ENCODE measurements at regions not wholly inside any gene's neighbourhood (a gene's known extent, or its start where the extent isn't known, plus 50 kb on each side); places are given as distances from the start of the nearest gene placed in this dataset.
A peak's percentile ranks its signal among the peaks of the same experiment; 100 is the strongest.
"Not testable (repeated sequence)": the region's sequence is repeated elsewhere in the genome, so short reads cannot be mapped to it uniquely, and the experiment has no call there.

- TF ChIP-seq BACH1 (tag; IDR thresholded peaks at IDR 0.05) (no peak), L3MBTL2 (IDR thresholded peaks at IDR 0.05) (no peak)
Observed at GRCh38 chr1:223023863-223024262, 119.2 kb downstream of the TLR5 start (continued).

GRCh38 chr1:223024486-223024885 lies 118.6 kb downstream of the TLR5 start:
- H3K4me3 ChIP-seq; H2AFZ ChIP-seq (ENCODE audit: low read depth, low read length); H3K27ac ChIP-seq (ENCODE audit: extremely low read depth, low read depth, low read length); H3K9me1 ChIP-seq (ENCODE audit: control insufficient read depth, insufficient read depth, low read length); in situ Hi-C loops (cut with MboI); H3K4me2 ChIP-seq (ENCODE audit: insufficient read depth, low read length); H4K20me1 ChIP-seq (replicated peaks; ENCODE audit: control insufficient read depth, insufficient read depth, low read length); intact Hi-C loops (cut with micrococcal nuclease); H3K36me3 ChIP-seq (ENCODE audit: control insufficient read depth, insufficient read depth, low read length); H3K4me1 ChIP-seq (replicated peaks in 1 of 2; ENCODE audit: control insufficient read depth in 2 of 2, insufficient read depth in 2 of 2, low read length in 2 of 2); H3K9me3 ChIP-seq (replicated peaks; ENCODE audit: control insufficient read depth, insufficient read depth, low read depth, low read length); DNase-seq (ENCODE audit: extremely low read depth in 1 of 4, low spot score in 3 of 4); BruUV-seq (replicated peaks); H3K9ac ChIP-seq (ENCODE audit: insufficient read depth in 1 of 2, low read depth in 2 of 2, low read length in 2 of 2); ATAC-seq; FAIRE-seq; CTCF ChIA-PET (ENCODE audit: low intra/inter-chr PET ratio); H3K79me2 ChIP-seq (ENCODE audit: control insufficient read depth, insufficient read depth, low read length); POLR2A ChIA-PET: not testable (repeated sequence)
- WGBS (ENCODE audit: insufficient coverage, low coverage, missing lambda C conversion rate), result 3% methylated on average over 3 of the region's 5 CpGs
- H3K27me3 ChIP-seq (ENCODE audit: control insufficient read depth in 2 of 2, insufficient read depth in 2 of 2, low read length in 2 of 2), result peaks cover 4 to 15% of the 10 kb centered on the region in 2 experiments; a peak in 2 of 5 replicates

- H3K4me1 ChIP-seq (replicated peaks in 1 of 2; ENCODE audit: control insufficient read depth in 2 of 2, insufficient read depth in 2 of 2, low read length in 2 of 2); DNase-seq (ENCODE audit: extremely low read depth in 1 of 4, low spot score in 3 of 4); POLR2A ChIA-PET; FAIRE-seq; H3K4me3 ChIP-seq; H3K9me1 ChIP-seq (ENCODE audit: control insufficient read depth, insufficient read depth, low read length); H3K9ac ChIP-seq (ENCODE audit: insufficient read depth in 1 of 2, low read depth in 2 of 2, low read length in 2 of 2); H4K20me1 ChIP-seq (replicated peaks; ENCODE audit: control insufficient read depth, insufficient read depth, low read length); CTCF ChIA-PET (ENCODE audit: low intra/inter-chr PET ratio); H2AFZ ChIP-seq (ENCODE audit: low read depth, low read length); H3K27ac ChIP-seq (ENCODE audit: extremely low read depth, low read depth, low read length); ATAC-seq; H3K79me2 ChIP-seq (ENCODE audit: control insufficient read depth, insufficient read depth, low read length); H3K9me3 ChIP-seq (replicated peaks; ENCODE audit: control insufficient read depth, insufficient read depth, low read depth, low read length); in situ Hi-C loops (cut with MboI); BruUV-seq (replicated peaks); intact Hi-C loops (cut with micrococcal nuclease); H3K4me2 ChIP-seq (ENCODE audit: insufficient read depth, low read length); H3K36me3 ChIP-seq (ENCODE audit: control insufficient read depth, insufficient read depth, low read length): not testable (repeated sequence)
- TF ChIP-seq FOSL1 (tag; conservative IDR thresholded peaks at IDR 0.05), result peak; percentile 34; the same call in 1 of the 2 replicates
- H3K27me3 ChIP-seq (ENCODE audit: control insufficient read depth in 2 of 2, insufficient read depth in 2 of 2, low read length in 2 of 2), result peaks cover 2 to 19% of the 10 kb centered on the region in 2 experiments; a peak in 4 of 5 replicates
- WGBS (ENCODE audit: insufficient coverage, low coverage, missing lambda C conversion rate), result 0% methylated on average over 4 of the region's 4 CpGs
Observed at GRCh38 chr1:223025190-223025734, 117.8 kb downstream of the TLR5 start.

- H3K36me3 ChIP-seq (ENCODE audit: control insufficient read depth, insufficient read depth, low read length); DNase-seq (ENCODE audit: extremely low read depth in 1 of 4, low spot score in 3 of 4); intact Hi-C loops (cut with micrococcal nuclease); BruUV-seq (replicated peaks); H3K4me2 ChIP-seq (ENCODE audit: insufficient read depth, low read length); H4K20me1 ChIP-seq (replicated peaks; ENCODE audit: control insufficient read depth, insufficient read depth, low read length); H3K4me1 ChIP-seq (replicated peaks in 1 of 2; ENCODE audit: control insufficient read depth in 2 of 2, insufficient read depth in 2 of 2, low read length in 2 of 2); H3K9me1 ChIP-seq (ENCODE audit: control insufficient read depth, insufficient read depth, low read length); H3K9ac ChIP-seq (ENCODE audit: insufficient read depth in 1 of 2, low read depth in 2 of 2, low read length in 2 of 2); FAIRE-seq; CTCF ChIA-PET (ENCODE audit: low intra/inter-chr PET ratio); H2AFZ ChIP-seq (ENCODE audit: low read depth, low read length); POLR2A ChIA-PET; H3K4me3 ChIP-seq; H3K79me2 ChIP-seq (ENCODE audit: control insufficient read depth, insufficient read depth, low read length); in situ Hi-C loops (cut with MboI); H3K27ac ChIP-seq (ENCODE audit: extremely low read depth, low read depth, low read length); H3K9me3 ChIP-seq (replicated peaks; ENCODE audit: control insufficient read depth, insufficient read depth, low read depth, low read length); ATAC-seq: not testable (repeated sequence)
- WGBS (ENCODE audit: insufficient coverage, low coverage, missing lambda C conversion rate), result 3% methylated on average over 3 of the region's 5 CpGs
- peaks cover 9 to 27% of the 10 kb centered on the region in 2 experiments; a peak in 4 of 5 replicates for H3K27me3 ChIP-seq (ENCODE audit: control insufficient read depth in 2 of 2, insufficient read depth in 2 of 2, low read length in 2 of 2)
Observed at GRCh38 chr1:223026639-223027038, 116.4 kb downstream of the TLR5 start.
